GM18951 (cell line): ENCODE measurements at regions not wholly inside any gene's neighbourhood (a gene's known extent, or its start where the extent isn't known, plus 50 kb on each side); places are given as distances from the start of the nearest gene placed in this dataset.

ENCODE experiments used
- POLR2A ChIP-seq: IDR thresholded peaks from 4 replicates; pipeline ENCODE4 v1.6.1; 2011; ENCODE audit warnings: mild to moderate bottlenecking; ENCODE audit not compliant: insufficient read length, insufficient read depth; ENCODE audit errors: extremely low read depth
- in situ Hi-C: fragments of 300-500 bp; cut with MboI; formaldehyde crosslinking; loops from one replicate; pipeline ENCODE4 v1.12.0; 2022; ENCODE audit warnings: low sequenced_read_pairs, mixed read lengths, inconsistent platforms; ENCODE audit not compliant: unreplicated experiment

DNA sequence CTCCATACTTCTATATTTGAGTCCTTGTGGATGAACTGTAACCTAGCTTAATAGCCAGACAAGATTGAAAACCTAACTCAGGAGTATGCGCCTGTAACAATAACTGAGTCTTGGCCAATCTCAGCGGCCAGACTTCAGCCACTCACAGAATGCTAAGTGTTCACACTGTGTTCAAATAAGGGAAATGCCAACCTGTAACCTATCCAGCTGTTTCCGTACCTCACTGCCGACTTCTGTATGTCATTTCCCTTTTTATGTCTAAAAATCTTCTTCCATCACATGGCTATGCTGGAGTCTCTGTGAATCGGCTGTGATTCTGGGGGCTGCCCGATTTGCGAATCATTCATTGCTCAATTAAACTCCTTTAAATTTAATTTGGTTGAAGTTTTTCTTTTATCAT lies 169.2 kb downstream of the NFKBIZ start:
- no peak for TF ChIP-seq POLR2A
- in situ Hi-C loops, result no loop called here

DNA sequence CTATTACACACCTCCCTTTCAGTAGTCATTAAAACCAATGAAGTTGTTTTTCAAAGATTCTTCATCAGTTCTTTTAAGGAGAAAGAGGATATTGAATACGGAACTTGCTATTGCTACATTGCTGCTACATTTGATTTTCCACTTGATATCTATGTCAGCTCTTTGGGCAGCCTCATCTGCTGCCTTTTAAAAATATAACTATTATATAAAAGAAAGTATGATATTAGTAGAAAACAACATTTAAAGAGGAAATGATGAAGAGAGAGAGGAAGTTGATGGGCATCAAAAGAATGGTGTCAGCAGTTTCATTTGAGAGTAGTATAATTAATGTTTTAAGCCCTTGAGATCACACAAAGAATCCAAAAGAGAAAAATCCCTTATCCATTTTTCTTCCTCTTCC lies 171.4 kb downstream of the NFKBIZ start:
- in situ Hi-C loops, result no loop called here
- no peak for TF ChIP-seq POLR2A

DNA sequence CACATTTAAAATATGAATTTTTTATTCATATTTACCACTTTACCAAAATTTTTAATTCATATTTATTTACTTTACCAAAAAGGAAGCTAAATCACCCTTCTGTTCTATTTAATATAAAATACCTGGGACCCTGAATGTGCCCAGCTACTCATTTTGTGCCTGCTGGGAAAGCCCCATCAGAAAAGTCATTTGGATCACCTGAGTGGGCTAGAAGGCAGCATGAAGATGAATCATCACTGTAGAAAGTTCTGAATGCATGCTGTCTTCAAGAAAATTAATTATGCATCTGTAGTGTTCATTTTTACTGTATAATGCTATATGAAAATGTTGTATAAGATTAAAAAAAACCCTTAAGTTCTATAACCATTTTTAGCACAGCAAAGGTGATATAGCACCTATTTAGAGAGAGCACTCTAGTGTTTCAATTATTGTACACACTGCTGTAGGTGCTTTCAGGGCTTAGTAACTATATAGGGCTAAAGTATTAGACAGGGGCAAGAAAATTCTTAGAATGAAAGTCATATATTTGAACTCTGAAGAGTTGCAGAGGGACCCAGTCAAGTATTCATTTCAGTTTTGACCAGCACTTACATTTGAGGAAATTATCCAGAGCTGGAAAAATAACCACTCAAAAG lies 175.1 kb downstream of the NFKBIZ start:
- in situ Hi-C loops, result no loop called here
- TF ChIP-seq POLR2A, result no peak

DNA sequence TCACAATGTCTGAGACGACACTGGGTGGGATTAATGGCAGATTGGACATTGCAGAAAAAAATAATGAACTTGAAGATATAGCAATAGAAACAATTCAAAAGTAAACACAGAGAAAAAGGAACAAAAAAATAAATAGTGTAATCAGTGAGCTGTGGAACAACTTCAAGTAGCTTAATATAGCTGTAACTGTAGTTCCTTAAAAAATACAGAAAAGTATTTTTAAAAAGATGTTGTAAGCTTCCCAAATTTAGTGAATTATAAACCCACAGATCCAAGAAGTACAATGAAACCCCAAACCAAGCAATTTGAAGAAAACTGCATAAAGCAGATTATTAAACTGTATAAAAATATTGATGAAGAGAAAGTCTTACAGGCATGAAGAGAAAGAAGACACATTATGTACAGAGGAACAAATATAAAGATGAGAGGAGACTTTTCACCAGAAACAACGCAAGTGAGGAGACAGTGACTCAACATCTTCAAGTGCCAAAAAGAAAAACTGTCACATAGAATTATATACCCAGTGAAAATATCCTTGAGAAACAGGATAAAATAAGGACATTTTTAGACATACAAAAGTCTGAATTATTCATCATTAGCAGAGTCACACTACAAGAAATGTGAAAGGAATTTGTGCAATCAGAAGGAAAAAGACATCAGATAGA lies 176.4 kb downstream of the NFKBIZ start:
- in situ Hi-C loops, result no loop called here
- TF ChIP-seq POLR2A, result no peak

DNA sequence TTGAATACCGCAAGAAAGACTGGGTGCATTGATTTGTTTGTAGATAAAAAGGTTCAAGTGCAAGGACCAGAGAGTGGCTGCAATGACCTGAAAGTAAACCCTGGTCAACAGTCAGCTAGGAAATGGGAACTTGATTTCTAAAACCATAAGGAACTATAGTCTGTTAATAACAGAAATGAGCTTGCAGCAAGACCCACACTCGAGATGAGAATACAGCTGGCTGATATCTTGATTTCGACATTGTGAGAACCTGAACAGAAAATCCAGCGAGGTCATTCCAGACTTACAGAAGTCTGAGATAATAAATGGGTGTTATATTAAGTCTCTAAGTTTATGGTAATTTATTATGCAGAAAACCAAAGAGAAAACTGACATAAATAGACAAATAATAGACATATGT lies 177.3 kb downstream of the NFKBIZ start:
- in situ Hi-C loops, result no loop called here
- no peak for TF ChIP-seq POLR2A

DNA sequence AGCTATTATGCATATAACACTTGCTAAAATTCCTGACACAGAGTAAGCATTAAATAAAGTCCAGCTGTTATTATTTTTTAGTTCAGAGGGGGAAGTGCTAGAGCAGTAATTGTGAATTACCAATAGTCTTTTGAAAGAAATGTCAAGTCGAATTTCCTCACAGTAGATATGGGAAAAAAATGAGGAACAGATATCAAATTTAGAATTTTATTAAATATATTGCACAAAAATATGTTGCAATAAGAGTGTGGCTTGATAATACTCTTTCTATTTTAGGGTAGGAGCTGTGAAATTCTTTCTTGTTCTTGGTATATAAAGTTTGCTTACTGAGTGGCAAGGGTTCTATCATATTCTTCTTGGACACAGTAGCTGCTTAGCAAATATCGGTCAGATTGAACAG lies 181.3 kb downstream of the NFKBIZ start:
- in situ Hi-C loops, result no loop called here
- TF ChIP-seq POLR2A, result no peak

DNA sequence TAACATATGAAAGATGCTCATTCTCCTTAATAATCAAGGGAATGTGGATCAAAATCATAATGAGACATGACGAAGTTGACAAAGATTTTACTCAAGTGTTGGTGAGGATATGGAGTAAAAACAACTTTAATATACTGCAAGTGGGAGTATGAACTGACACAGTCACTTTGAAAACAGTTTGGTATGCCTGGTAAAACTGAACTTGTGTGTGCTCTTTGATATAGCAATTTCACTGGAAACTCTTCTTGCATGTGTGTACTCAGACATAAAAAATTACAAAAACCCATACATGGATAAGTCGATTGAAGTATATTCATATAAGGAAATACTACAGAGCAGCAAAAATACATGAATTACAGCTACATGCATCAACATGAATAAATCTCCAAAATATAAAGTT lies 182.5 kb downstream of the NFKBIZ start:
- in situ Hi-C loops, result no loop called here
- no peak for TF ChIP-seq POLR2A

DNA sequence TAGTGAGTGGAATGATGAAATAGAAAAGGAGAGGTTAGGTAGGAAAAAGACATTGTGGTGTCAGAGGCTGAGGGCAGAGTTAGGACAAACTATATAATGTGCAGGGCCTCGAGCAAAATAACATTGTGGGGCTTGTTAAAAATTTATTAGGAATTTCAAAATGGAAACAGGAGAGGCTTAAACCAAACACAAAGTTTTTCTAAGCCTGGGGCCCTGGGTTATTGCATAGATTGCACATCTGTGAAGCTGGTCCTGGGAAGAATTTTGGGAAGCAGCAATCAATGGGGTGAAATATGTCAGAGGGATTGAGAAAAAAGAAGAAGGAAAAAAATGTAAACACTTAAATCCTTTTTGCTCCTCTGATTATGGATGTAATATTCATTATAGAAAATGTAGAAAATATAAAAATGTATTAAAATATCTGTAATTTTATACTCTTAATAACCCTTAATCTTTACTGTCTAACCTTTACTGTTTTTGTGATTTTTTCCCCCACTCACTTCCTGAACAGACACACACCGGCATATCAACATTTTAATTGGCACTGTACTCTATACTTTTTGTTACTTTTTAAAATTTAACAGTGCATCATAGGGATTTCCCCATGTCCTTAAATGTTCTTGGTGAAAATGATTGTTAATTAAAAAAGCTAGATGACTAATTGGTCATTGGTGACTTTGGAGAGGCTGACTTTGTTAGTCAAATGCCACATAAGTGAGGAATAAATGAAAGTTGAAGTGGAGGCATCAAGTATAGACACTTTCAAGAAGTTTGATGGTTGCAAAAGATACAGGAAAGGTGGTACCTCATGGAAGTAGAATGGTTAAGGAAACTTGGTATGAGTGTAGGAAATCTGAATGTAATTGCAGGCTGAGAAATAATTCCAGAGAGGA lies 183.4 kb downstream of the NFKBIZ start:
- in situ Hi-C loops, result no loop called here
- no peak for TF ChIP-seq POLR2A

DNA sequence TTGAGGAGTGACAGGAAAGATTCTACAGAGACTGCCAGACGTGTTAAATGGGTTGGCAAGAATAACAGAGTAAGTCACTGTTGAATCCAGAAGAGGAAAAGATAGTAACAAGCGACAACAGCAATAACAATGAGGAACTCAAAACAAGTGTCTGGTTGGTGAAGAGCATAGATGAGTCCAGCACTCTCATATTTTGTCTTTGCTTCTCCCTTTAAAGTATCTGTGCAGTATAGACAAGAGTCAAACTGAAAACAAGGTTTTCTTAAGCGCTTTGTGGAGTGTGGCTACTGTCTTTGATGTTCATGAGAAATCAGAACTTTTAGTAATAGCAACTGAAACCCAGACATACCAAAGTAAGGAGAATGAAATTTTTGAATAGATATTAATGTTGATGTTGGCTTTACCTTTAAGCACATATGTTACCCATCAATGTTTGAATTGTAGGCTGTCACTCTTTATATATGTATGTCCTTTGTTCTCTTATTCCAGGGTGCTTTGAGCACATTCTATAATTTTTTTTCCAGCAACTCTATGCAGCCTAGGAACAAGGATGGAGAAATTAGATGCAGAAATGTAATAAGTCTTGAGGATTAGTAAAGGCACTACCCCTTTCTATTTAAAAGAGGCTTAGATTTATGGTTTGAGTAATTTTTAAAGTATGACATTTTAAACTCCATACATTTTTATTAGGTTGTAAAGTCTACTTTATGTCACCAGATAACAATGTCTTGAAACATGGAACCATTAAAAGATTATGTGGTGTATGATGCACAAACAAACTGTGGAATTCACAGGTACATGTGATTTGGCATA lies 185.5 kb downstream of the NFKBIZ start:
- TF ChIP-seq POLR2A, result no peak

DNA sequence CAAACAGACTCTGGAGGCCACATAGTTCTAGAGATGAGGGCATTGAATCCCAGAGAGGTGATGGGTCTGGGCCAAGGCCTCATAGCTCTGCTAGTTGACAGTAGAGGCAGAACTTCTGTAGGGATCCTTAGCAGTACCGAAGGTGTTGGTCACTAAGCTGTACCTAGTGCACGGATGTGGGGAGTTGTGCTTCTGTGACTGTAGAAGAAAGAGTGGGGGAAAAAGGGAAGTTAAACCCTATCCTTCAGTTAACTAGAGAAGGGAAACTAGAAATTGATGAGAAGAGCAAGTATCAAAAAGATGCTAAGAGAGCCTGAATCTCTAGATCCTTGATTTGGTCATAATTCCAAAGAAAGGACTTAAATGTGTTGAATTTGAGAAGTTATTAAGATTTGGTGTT lies 186.7 kb downstream of the NFKBIZ start:
- in situ Hi-C loops, result no loop called here
- no peak for TF ChIP-seq POLR2A

More for the DNA sequence above, 185.5 kb downstream of the NFKBIZ start:
- in situ Hi-C loops, result no loop called here

DNA sequence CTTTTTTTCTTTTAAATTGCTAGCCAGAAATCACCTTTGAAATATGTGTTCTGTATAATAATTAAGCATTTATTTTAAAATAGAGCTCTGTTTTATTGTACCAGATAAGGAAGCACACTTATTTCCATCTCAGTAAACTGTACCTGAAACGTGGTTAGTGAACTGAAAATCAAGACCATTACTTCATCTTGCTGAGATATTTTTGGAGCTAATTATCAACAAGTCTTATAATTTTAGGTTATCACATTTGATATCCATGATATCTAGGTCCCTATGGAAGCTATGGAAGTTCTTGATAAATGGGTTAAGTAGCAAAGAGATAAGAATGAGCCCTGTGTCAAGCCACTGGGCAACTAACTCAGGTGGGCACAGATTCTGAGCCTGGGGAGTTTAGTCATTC lies 187.2 kb downstream of the NFKBIZ start:
- in situ Hi-C loops, result no loop called here
- no peak for TF ChIP-seq POLR2A

DNA sequence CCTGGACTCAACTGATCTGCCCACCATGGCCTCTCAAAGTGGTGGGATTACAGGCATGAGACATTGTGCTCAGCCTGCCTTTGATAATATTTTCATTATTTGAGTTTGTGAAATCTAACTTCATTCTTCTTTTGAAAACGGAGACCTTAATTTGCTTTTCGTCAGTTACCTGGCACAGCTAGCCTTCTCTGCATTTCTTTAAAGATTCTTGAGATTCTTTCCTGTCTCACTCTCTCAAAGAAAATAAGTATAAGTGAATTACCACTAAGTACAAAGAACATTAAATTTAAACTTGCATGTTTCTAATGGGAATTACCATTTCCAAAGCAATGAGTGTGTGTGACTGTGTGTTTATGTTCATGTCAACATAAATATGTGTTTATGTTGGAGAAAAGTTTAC lies 187.9 kb downstream of the NFKBIZ start:
- in situ Hi-C loops, result no loop called here
- no peak for TF ChIP-seq POLR2A

DNA sequence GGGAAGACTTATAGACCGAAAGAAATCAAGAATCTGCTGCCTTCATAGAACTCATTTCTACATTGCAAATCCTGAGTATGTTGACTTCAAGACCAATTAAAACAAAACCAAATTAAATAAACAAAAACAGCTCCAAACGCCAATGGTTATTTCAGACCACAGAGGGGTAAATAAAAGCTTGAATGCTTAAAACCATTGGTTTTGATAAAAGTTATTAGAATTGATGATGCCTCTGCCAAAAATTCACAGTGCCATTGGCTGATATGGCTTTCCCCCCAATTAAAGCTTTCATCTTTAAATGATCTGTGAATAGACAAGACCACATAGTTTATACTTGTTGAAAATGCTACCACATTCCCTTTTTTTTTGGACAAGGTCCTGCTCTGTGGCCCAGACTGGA lies 188.5 kb downstream of the NFKBIZ start:
- in situ Hi-C loops, result no loop called here
- no peak for TF ChIP-seq POLR2A
